Stimulated activated CD8-positive, alpha-beta memory T cell treated with anti-CD3 and anti-CD28 coated beads, Interleukin-15, amount 100 ng/mL, for 48 hours (primary cell): ENCODE measurements at regions not wholly inside any gene's neighbourhood (a gene's known extent, or its start where the extent isn't known, plus 50 kb on each side); places are given as distances from the start of the nearest gene placed in this dataset.

ENCODE experiments used
- DNase-seq, 2 donors: peaks; one replicate each; pipeline ENCODE4 v3.0.0-alpha.2; 2020; ENCODE audit warnings: low read depth in 2 of 2

DNA sequence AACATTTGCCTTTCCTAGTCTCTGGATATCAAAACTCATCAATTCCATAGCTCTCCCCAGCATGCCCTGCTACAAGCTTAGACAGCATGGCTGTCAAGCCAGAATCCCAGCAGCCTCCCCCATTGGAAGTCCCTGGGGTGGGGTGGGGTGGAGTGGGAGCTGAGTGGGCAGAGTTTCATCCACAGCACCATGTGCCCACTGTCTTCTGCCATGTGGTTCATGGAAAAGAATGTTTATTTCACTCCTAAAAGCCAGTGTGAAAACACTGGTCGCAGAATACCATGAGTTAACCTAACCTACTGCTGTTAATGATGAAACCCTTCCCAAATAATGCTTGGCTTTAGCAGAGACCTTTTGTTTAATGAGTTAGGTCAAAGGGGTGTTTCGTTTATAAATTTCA lies 80.2 kb upstream of the KIRREL3 start:
- DNase-seq: no peak

DNA sequence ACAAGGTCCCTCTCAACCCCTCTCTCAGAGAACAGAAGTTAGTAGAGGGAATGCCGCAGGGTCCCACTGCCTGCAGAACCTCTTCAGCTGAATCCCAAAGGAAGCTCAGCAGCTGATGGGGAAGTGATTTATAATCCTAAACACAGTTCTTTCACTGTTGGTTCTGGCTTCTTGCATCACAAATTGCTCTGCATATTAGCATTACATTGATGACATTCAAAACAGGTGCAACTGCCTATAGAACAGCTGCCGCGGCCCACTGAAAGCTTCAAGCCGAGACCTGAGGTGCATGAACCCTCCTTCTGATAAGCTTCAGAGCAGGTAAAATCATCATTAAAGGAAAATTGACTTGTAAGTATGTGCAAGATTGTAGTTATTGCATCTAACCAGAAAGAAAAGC lies 75.2 kb upstream of the KIRREL3 start:
- DNase-seq: no peak

GRCh38 chr11:127074151-127074761 lies 73.7 kb upstream of the KIRREL3 start:
- DNase-seq: no peak

- no peak for DNase-seq
Measured at GRCh38 chr11:127073621-127074020, 73.1 kb upstream of the KIRREL3 start.

DNA sequence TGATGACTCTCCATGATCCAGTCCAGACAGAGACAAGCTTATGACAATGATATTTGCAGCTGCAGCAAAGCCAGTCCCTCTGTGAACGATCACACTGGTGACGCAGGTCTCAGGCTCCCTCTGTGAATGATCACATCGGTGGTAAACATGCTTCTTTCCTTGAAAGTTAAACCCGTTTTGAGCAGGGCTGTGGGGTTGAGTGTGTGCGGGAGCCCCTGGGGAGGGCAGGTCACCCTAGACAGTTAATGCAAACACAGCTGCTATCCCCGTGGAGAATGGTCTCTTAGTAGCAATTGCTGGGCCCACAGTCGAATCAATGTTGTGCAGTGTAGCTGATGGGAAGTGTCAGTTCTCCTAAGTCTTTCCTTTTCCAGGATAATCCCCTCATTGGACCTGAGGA lies 71.0 kb upstream of the KIRREL3 start:
- DNase-seq: no peak

- DNase-seq: no peak
Measured at GRCh38 chr11:127070808-127071207, 70.2 kb upstream of the KIRREL3 start.

DNA sequence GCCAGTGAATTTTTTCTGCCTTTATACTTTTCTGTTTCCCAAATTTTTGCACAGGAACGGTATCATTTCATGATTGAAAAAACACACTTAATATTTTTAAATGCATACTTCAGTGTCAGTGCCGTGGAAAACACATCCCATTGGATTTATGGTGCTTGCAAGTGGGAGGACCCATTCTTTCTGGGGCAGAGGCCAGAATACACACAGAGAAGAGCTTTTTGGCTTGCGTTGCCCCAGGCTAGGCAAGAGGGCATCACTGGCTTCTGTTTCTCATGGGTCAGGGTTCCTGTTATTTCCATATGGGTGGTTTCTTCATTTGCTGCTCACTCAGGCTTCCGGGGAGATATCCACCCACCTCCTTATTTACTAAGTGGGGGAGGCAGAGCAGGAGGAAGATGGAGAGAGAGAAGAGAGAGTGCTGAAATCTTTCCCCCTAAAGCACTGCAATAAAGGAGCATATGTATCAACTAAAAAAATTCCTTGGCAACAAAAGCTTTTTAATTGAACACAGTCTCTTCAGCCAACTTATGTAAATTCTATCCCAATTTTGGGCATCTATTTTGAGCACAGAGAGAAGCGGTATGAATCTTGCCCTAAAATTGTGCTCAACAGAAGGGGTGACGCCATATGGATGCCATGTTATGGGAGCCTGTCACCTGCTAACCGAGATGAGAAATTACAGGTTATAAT lies 66.0 kb upstream of the KIRREL3 start:
- DNase-seq: no peak

DNA sequence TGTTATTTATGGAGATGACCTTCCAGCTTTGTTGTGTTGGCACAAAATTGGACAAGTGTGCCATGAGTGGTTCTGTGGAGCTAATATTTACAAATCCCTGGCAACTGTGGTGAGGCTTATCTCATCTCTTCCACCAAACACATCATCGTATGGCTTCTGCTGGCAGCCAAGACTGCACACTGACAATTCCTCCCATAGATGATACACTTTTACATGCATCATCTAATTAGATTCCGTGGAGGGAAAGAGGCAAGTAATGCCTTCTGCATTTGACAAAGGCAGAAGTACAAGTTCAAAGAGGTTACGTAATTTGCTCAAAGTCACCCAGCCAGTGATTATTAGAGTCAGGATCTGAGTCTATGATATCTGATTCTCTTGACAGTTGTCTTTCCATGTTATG lies 62.7 kb upstream of the KIRREL3 start:
- DNase-seq: no peak

- no peak for DNase-seq
Measured at GRCh38 chr11:127061947-127062346, 61.4 kb upstream of the KIRREL3 start.

GRCh38 chr11:127059750-127060149 lies 59.2 kb upstream of the KIRREL3 start:
- no peak for DNase-seq

- DNase-seq: no peak
Measured at GRCh38 chr11:127059286-127059685, 58.7 kb upstream of the KIRREL3 start.

- no peak for DNase-seq
Measured at GRCh38 chr11:127058524-127058923, 58.0 kb upstream of the KIRREL3 start.

DNA sequence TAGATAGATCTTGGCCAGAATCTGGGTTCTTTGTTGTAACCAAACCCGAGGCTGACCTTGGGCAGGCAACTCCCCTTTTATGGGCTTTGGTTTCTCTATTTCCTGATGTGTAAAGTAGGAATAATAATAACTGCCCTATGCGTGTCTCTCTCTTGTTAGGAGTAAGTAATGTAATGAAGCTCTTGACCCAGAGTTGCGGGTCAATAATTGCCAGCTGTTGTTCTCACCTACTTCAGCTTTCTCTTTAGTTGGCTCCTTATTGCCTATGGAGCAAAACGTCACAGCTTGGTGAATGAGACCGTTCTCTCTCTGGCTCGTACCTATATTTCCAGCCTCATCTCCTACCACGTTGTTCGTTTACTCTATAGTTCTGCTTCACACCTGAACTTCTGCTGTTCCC lies 56.6 kb upstream of the KIRREL3 start:
- no peak for DNase-seq

DNA sequence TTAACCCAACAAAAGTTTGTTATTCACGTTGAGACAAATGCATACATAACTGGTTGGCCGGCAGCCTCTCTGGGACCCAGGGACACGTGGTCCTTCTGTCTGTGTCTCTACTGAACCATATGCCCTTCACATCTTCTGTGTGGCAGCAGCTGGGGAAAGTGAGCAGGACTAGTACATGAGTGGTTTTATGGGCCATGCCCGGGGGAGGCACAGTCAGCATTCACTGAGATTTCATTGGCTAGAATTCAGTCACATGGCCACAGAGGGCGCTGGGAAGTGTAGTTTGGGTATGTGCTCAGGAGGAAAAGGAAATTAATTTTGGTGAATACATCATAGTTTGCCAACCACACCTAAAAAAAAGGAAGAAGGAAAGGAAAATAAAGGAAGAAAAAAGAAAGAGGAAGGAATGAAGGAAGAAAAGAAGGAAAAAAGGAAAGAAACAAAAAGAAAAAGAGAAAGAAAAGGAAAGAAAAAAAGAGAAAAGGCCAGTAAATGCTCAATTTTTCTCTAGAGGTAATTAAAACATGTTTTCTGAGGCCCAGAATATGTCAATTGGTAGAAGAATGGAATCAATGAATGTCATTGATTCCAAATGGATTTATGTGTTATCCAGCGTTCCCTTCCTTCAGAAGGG lies 55.9 kb upstream of the KIRREL3 start:
- no peak for DNase-seq

DNA sequence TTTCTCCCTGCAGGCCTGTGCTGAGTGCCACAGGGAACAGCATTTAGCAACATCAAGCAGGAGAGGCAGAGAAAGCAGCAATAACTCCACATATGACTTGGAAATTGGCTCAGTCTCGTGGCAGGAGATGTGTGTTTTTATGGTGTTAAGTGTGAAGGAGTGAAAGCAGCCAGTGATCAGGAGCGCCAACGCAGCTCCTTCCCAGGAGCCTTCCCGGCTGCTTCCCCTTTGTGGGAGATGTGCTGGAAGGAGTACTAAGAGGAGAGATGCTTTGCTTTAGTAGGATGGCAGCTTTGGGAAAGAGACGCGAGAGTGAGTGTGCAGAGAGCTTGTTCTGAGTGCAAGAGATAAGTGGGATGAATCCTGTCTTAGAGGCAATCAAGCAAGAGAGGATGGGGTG lies 54.7 kb upstream of the KIRREL3 start:
- no peak for DNase-seq

GRCh38 chr11:127054153-127054552 lies 53.6 kb upstream of the KIRREL3 start:
- DNase-seq: no peak

GRCh38 chr11:127052404-127052803 lies 51.8 kb upstream of the KIRREL3 start:
- no peak for DNase-seq
